ENCODE measurements at regions not wholly inside any gene's neighbourhood (a gene's known extent, or its start where the extent isn't known, plus 50 kb on each side); places are given as distances from the start of the nearest gene placed in this dataset.

DNA sequence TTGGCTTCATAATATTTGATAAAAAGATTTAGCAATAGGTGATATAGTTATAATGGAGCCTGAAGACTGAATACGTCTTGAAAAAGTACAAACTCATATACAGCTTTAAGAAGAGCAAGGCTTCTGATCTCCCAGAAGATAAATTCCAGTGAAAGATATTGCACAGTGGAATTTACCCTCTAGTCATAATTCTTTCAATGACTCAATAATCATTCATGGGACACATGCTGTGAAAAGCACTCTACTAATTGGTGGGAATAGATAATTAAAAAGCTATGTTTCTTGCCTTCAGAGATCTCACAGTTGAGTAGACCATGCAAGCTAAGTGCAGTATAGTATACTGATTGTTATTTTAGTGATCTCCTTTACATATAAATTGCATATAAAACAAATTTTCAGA lies 538.6 kb upstream of the CYLC2 start:
- TF ChIP-seq, protein P1, sequence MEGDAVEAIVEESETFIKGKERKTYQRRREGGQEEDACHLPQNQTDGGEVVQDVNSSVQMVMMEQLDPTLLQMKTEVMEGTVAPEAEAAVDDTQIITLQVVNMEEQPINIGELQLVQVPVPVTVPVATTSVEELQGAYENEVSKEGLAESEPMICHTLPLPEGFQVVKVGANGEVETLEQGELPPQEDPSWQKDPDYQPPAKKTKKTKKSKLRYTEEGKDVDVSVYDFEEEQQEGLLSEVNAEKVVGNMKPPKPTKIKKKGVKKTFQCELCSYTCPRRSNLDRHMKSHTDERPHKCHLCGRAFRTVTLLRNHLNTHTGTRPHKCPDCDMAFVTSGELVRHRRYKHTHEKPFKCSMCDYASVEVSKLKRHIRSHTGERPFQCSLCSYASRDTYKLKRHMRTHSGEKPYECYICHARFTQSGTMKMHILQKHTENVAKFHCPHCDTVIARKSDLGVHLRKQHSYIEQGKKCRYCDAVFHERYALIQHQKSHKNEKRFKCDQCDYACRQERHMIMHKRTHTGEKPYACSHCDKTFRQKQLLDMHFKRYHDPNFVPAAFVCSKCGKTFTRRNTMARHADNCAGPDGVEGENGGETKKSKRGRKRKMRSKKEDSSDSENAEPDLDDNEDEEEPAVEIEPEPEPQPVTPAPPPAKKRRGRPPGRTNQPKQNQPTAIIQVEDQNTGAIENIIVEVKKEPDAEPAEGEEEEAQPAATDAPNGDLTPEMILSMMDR (IDR thresholded peaks at IDR 0.05) = no peak
- TF ChIP-seq POLR2A (IDR thresholded peaks at IDR 0.05) = no peak
- TF ChIP-seq POLR2AphosphoS5 (IDR thresholded peaks at IDR 0.05) = no peak
- no peak for TF ChIP-seq EP300 (IDR thresholded peaks at IDR 0.05)
